CD14-positive monocyte (primary cell): ENCODE measurements at regions not wholly inside any gene's neighbourhood (a gene's known extent, or its start where the extent isn't known, plus 50 kb on each side); places are given as distances from the start of the nearest gene placed in this dataset.

Experiments used
- DNase-seq, 3 donors: peaks; one replicate each; pipeline ENCODE4 v3.0.0-alpha.2; 2011 to 2022
- H2AFZ ChIP-seq: 2 replicates; pipeline ENCODE4 v1.6.0; 2012; ENCODE audit warnings: mild to moderate bottlenecking, low read depth, low read length, inconsistent platforms; ENCODE audit not compliant: insufficient read depth, poor library complexity, severe bottlenecking
- H3K27ac ChIP-seq, 2 donors: 1 replicate in 1 of 2; 2 replicates in 1 of 2; pipeline ENCODE4 v1.5.1; 2012 to 2013; ENCODE audit warnings: low read length in 2 of 2, control low read depth in 1 of 2, inconsistent platforms in 1 of 2, low read depth in 1 of 2, mild to moderate bottlenecking in 1 of 2
- H3K27me3 ChIP-seq, 2 donors: one replicate each; pipeline versions ENCODE4 v1.6.0 to v1.6.1; 2011 to 2013; ENCODE audit warnings: low read length in 2 of 2; ENCODE audit not compliant: control insufficient read depth in 2 of 2, insufficient read depth in 2 of 2
- H3K36me3 ChIP-seq, 2 donors: replicated peaks in 1 of 2; 1 replicate in 1 of 2; 2 replicates in 1 of 2; pipeline versions ENCODE4 v1.5.1 to v1.6.1; 2012 to 2013; ENCODE audit warnings: low read length in 2 of 2, control low read depth in 1 of 2, inconsistent platforms in 1 of 2, mild to moderate bottlenecking in 1 of 2; ENCODE audit not compliant: insufficient read depth in 2 of 2, control insufficient read depth in 1 of 2
- H3K4me1 ChIP-seq, 2 donors: 1 replicate in 1 of 2; 2 replicates in 1 of 2; pipeline versions ENCODE4 v1.5.1 to v1.6.1; 2012 to 2013; ENCODE audit warnings: low read length in 2 of 2, control low read depth in 1 of 2, inconsistent platforms in 1 of 2, mild to moderate bottlenecking in 1 of 2, moderate library complexity in 1 of 2; ENCODE audit not compliant: insufficient read depth in 2 of 2, control insufficient read depth in 1 of 2
- H3K4me2 ChIP-seq: replicated peaks from 2 replicates; pipeline ENCODE3; 2012; ENCODE audit warnings: low read length, moderate library complexity, mild to moderate bottlenecking; ENCODE audit not compliant: poor library complexity, severe bottlenecking; ENCODE audit errors: extremely low read depth
- H3K4me3 ChIP-seq, 3 experiments: fragments of 200-600 bp in 1 of 3; sonication (generic) in 1 of 3; replicated peaks in 1 of 3; 1 replicate in 2 of 3; 2 replicates in 1 of 3; pipeline ENCODE4 v1.5.1; 2011 to 2013; ENCODE audit warnings: low read length in 3 of 3, mild to moderate bottlenecking in 3 of 3, control low read depth in 2 of 3, low read depth in 2 of 3, inconsistent platforms in 1 of 3, moderate library complexity in 1 of 3
- H3K79me2 ChIP-seq: 2 replicates; pipeline ENCODE4 v1.6.0; 2012; ENCODE audit warnings: mild to moderate bottlenecking, control low read depth, inconsistent platforms, low read length, moderate library complexity; ENCODE audit not compliant: insufficient read depth
- H3K9ac ChIP-seq: 2 replicates; pipeline ENCODE4 v1.6.0; 2017; ENCODE audit warnings: low read length, mild to moderate bottlenecking; ENCODE audit not compliant: insufficient read depth, poor library complexity, severe bottlenecking
- H3K9me3 ChIP-seq, 2 donors: replicated peaks in 1 of 2; 1 replicate in 1 of 2; 2 replicates in 1 of 2; pipeline versions ENCODE4 v1.5.1 to v1.6.1; 2012 to 2013; ENCODE audit warnings: low read length in 2 of 2, control low read depth in 1 of 2; ENCODE audit not compliant: control insufficient read depth in 1 of 2, insufficient read depth in 1 of 2
- H4K20me1 ChIP-seq: 2 replicates; pipeline ENCODE4 v1.6.0; 2012; ENCODE audit warnings: mild to moderate bottlenecking, low read length, control low read depth, moderate library complexity; ENCODE audit not compliant: insufficient read depth
- H3K27ac Mint-ChIP-seq, 7 donors: one replicate each; pipeline ENCODE4 v1.8.0; 2020; ENCODE audit warnings: mild to moderate bottlenecking in 7 of 7, mixed read lengths in 7 of 7, moderate library complexity in 6 of 7, inconsistent platforms in 2 of 7
- H3K27me3 Mint-ChIP-seq, 3 donors: one replicate each; pipeline ENCODE4 v1.8.0; 2021 to 2022; ENCODE audit warnings: low read depth in 3 of 3, mild to moderate bottlenecking in 3 of 3, mixed read lengths in 3 of 3, moderate library complexity in 3 of 3, inconsistent platforms in 1 of 3
- H3K36me3 Mint-ChIP-seq, 2 donors: one replicate each; pipeline ENCODE4 v1.8.0; 2020; ENCODE audit warnings: mixed read lengths in 2 of 2, inconsistent platforms in 1 of 2, mild to moderate bottlenecking in 1 of 2
- H3K4me1 Mint-ChIP-seq: one replicate; pipeline ENCODE4 v1.8.0; 2020; ENCODE audit warnings: mild to moderate bottlenecking, mixed read lengths
- H3K4me3 Mint-ChIP-seq, 2 donors: one replicate each; pipeline ENCODE4 v1.8.0; 2020; ENCODE audit warnings: mild to moderate bottlenecking in 2 of 2, mixed read lengths in 2 of 2, moderate library complexity in 1 of 2
- H3K9me3 Mint-ChIP-seq, 7 donors: one replicate each; pipeline ENCODE4 v1.8.0; 2020 to 2022; ENCODE audit warnings: mixed read lengths in 7 of 7, mild to moderate bottlenecking in 6 of 7, moderate library complexity in 6 of 7, inconsistent platforms in 2 of 7
- CTCF ChIP-seq: fragments of 200-600 bp; IDR thresholded peaks from one replicate; pipeline ENCODE4 v1.8.0; 2022; ENCODE audit warnings: antibody characterized with exemption, mild to moderate bottlenecking
- WGBS: methylation state at CpG from one replicate; pipeline ENCODE4 v1.1.5; 2013; ENCODE audit warnings: missing lambda C conversion rate; ENCODE audit not compliant: insufficient coverage; 5-methylcytosine and 5-hydroxymethylcytosine counted together
- intact Hi-C, 2 donors: fragments of 100-400 bp; cut with micrococcal nuclease; formaldehyde crosslinking; loops; one replicate each; pipeline versions ENCODE4 v1.15.0 to v1.15.1; 2023

DNA sequence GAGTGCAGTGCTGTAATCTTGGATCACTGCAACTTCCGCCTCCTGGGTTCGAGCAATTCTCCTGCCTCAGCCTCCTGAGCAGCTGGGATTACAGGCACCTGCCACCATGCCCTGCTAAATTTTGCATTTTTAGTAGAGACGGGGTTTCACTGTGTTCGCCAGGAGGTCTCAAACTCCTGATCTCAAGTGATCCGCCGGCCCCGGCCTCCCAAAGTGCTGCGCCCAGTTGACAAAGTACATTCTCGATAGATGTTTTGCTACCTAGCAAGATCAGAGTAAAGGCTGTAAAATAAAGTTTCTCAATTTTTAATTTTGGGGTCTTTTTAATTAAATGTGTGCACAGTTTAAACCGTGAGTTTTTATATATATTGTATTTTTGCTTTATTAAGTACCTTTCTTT lies 248.9 kb downstream of the CCER1 start:
- 94% methylated on average over 4 of the region's 10 CpGs for WGBS
- H3K4me3 ChIP-seq: no peak overlapping the region
- H3K9ac ChIP-seq: no peak overlapping the region
- Mint-ChIP-seq H3K27me3 (no peaks in the 10 kb centered on the region), H3K4me3 (no peak overlapping the region), H3K9me3 (no peaks in the 10 kb centered on the region), H3K4me1 (no peaks in the 10 kb centered on the region), H3K36me3 (no peaks in the 10 kb centered on the region), H3K27ac (no peak overlapping the region)
- no peak for DNase-seq
- H3K27me3 ChIP-seq: no peaks in the 10 kb centered on the region
- no peak overlapping the region for H2AFZ ChIP-seq
- no peaks in the 10 kb centered on the region for H3K4me1 ChIP-seq
- no peaks in the 10 kb centered on the region for H3K79me2 ChIP-seq
- H3K36me3 ChIP-seq: no peaks in the 10 kb centered on the region
- TF ChIP-seq CTCF: no peak
- H3K9me3 ChIP-seq: no peaks in the 10 kb centered on the region
- intact Hi-C loops: no loop called here
- no peaks in the 10 kb centered on the region for H4K20me1 ChIP-seq
- H3K4me2 ChIP-seq: no peak overlapping the region
- no peak overlapping the region for H3K27ac ChIP-seq

GRCh38 chr12:90695415-90695814 lies 259.6 kb downstream of the CCER1 start:
- no peaks in the 10 kb centered on the region for H4K20me1 ChIP-seq
- Mint-ChIP-seq H3K9me3 (peaks cover 0 to 2% (median 0%) of the 10 kb centered on the region in 7 donors), H3K36me3 (no peaks in the 10 kb centered on the region), H3K27me3 (no peaks in the 10 kb centered on the region), H3K27ac (no peak overlapping the region), H3K4me3 (no peak overlapping the region), H3K4me1 (no peaks in the 10 kb centered on the region)
- no CpG with 5 or more reads among the region's 2 CpGs for WGBS
- H3K9me3 ChIP-seq: no peaks in the 10 kb centered on the region
- H3K4me3 ChIP-seq: no peak overlapping the region
- no peak overlapping the region for H3K27ac ChIP-seq
- H2AFZ ChIP-seq: no peak overlapping the region
- TF ChIP-seq CTCF: no peak
- H3K9ac ChIP-seq: no peak overlapping the region
- H3K36me3 ChIP-seq: no peaks in the 10 kb centered on the region
- no peaks in the 10 kb centered on the region for H3K27me3 ChIP-seq
- intact Hi-C loops: no loop called here
- H3K4me2 ChIP-seq: no peak overlapping the region
- H3K79me2 ChIP-seq: no peaks in the 10 kb centered on the region
- no peak for DNase-seq
- no peaks in the 10 kb centered on the region for H3K4me1 ChIP-seq
